ENCODE measurements at regions not wholly inside any gene's neighbourhood (a gene's known extent, or its start where the extent isn't known, plus 50 kb on each side); places are given as distances from the start of the nearest gene placed in this dataset.

- TF ChIP-seq POLR2A (IDR thresholded peaks at IDR 0.05) (no peak), CTCF (IDR thresholded peaks at IDR 0.05) (no peak)
Measured at GRCh38 chr3:55194376-55194775, 266.5 kb upstream of the LRTM1 start.
